Duodenal mucosa (tissue), 2 donors: ENCODE measurements at regions not wholly inside any gene's neighbourhood (a gene's known extent, or its start where the extent isn't known, plus 50 kb on each side); places are given as distances from the start of the nearest gene placed in this dataset.

Experiments
- H3K27ac ChIP-seq: one replicate; pipeline ENCODE4 v1.7.0; 2013; ENCODE audit warnings: low read depth, low read length
- H3K27me3 ChIP-seq, 2 donors: one replicate each; pipeline ENCODE4 v1.7.0; 2013; ENCODE audit warnings: low read length in 2 of 2, control low read depth in 1 of 2; ENCODE audit not compliant: insufficient read depth in 2 of 2, control insufficient read depth in 1 of 2
- H3K36me3 ChIP-seq, 2 donors: one replicate each; pipeline ENCODE4 v1.7.0; 2013; ENCODE audit warnings: low read length in 2 of 2, control low read depth in 1 of 2; ENCODE audit not compliant: insufficient read depth in 2 of 2, control insufficient read depth in 1 of 2
- H3K4me1 ChIP-seq, 2 donors: one replicate each; pipeline ENCODE4 v1.7.0; 2013; ENCODE audit warnings: low read length in 2 of 2, control low read depth in 1 of 2; ENCODE audit not compliant: insufficient read depth in 2 of 2, control insufficient read depth in 1 of 2
- H3K4me3 ChIP-seq, 2 donors: one replicate each; pipeline ENCODE4 v1.7.0; 2013; ENCODE audit warnings: low read length in 2 of 2, low read depth in 1 of 2
- H3K9ac ChIP-seq, 2 donors: one replicate each; pipeline ENCODE4 v1.7.0; 2013; ENCODE audit warnings: low read length in 2 of 2, low read depth in 1 of 2
- H3K9me3 ChIP-seq, 2 donors: one replicate each; pipeline ENCODE4 v1.7.0; 2013; ENCODE audit warnings: low read length in 2 of 2, control low read depth in 1 of 2; ENCODE audit not compliant: control insufficient read depth in 1 of 2

DNA sequence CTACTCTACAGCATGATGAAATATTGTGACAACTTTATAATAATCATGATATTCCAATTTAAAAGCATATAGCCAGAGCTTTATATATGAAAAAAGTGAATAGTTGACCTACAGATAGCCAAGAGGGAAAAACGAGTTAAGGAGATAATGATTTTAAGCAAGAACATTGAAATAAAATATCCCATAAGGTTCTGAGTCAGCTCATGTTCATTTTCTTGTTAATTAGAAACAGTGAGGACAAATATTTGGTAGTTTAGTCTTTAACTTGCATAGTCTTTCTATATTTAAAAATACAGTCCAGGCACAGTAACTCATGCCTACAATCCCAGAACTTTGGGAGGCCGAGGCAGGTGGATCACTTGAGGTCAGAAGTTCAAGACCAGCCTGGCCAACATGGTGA, 55.8 kb upstream of the CDH6 start:
- H3K9ac ChIP-seq, result no peak overlapping the region
- H3K27ac ChIP-seq, result no peak overlapping the region
- no peak overlapping the region for H3K4me3 ChIP-seq
- no peaks in the 10 kb centered on the region for H3K4me1 ChIP-seq
- H3K27me3 ChIP-seq, result no peaks in the 10 kb centered on the region
- no peaks in the 10 kb centered on the region for H3K9me3 ChIP-seq
- no peaks in the 10 kb centered on the region for H3K36me3 ChIP-seq

DNA sequence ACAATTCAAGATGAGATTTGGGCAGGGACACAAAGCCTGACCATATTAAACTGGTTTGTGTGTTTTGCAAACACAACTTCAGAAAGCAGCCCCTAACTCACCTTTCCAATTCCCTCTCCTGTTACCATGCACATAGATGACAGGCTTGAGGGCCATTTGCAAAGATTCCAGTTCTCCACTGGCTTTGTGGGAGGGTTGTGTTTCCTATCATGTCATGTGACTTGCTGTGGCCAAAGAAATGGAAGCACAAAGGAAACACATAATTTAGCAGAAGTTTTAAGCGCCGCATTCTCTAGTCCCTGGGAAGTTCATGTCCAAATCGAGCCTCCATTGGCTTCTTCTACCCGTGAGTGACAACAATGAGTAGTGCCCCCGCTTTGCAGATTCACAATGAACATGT, 57.9 kb upstream of the CDH6 start:
- H3K9me3 ChIP-seq, result no peaks in the 10 kb centered on the region
- H3K4me1 ChIP-seq, result no peaks in the 10 kb centered on the region
- H3K9ac ChIP-seq, result no peak overlapping the region
- H3K36me3 ChIP-seq, result no peaks in the 10 kb centered on the region
- H3K4me3 ChIP-seq, result no peak overlapping the region
- no peaks in the 10 kb centered on the region for H3K27me3 ChIP-seq
- H3K27ac ChIP-seq, result no peak overlapping the region

DNA sequence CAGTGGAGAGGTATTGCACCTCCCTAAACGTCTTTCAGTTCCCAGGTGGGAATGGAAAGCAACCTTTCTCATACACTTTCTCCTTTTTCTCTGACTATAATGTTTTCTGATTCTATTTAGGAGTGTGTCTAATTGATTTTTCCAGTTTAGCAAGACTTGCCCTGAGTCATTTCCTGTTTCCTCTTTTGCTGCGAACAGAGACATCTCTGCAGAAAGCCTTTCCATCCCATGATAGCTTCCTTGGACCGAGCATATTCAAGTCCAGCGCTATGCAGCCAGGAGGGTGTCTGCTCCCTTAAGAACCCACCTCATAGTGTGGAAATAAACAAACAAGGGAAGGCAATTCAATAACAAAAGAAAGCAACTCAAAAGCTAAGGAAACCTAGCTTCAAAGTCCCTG, 60.0 kb upstream of the CDH6 start:
- Histone ChIP-seq H3K4me3 (no peak overlapping the region), H3K36me3 (no peaks in the 10 kb centered on the region), H3K9ac (no peak overlapping the region), H3K27ac (no peak overlapping the region), H3K27me3 (no peaks in the 10 kb centered on the region), H3K4me1 (no peaks in the 10 kb centered on the region), H3K9me3 (no peaks in the 10 kb centered on the region)

DNA sequence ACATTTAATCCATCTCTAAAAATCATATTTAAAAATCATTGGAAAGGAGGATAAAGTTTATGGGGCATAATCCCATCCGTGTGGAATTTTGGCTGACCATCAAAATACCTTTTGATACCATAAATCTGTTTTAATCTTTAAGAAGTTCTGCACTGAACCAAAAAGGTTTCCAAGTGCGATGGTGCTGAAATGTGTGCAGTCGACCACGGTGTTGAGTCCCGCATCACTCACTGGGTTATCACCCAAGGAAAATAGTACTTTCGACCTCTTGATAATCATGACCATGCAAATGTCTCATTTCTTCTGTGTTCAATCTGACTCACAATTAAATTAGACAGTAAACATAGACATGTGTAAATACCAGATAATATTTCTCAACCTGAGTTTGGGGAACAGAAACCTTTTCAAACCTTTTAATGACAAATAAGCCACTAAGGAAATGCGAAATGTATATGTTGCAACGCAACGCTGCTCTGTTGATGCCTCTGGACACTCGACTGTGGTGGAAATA, 62.0 kb upstream of the CDH6 start:
- Histone ChIP-seq H3K36me3 (no peaks in the 10 kb centered on the region), H3K4me1 (no peaks in the 10 kb centered on the region), H3K27me3 (no peaks in the 10 kb centered on the region), H3K9me3 (no peaks in the 10 kb centered on the region), H3K4me3 (no peak overlapping the region), H3K27ac (no peak overlapping the region), H3K9ac (no peak overlapping the region)

DNA sequence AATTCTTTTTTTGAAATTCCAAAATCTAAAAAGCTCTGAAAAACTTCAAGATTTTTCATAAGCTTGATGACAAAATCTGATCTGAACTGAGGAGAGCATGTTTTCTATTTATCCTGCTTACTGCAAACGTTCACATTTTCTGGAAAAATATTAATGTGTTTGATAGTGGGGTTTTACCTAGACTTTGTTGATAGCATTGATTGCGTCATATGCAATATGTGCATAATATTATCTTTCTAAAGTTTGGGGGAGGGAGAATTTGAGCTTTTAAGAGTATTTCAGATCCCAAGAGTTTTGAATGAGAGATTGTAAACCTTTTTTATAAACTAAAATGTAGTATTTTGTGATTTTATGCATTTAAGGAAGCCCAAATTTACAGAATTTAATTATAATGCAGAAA, 62.8 kb upstream of the CDH6 start:
- Histone ChIP-seq H3K4me3 (no peak overlapping the region), H3K36me3 (no peaks in the 10 kb centered on the region), H3K4me1 (no peaks in the 10 kb centered on the region), H3K9ac (no peak overlapping the region), H3K27me3 (no peaks in the 10 kb centered on the region), H3K27ac (no peak overlapping the region), H3K9me3 (no peaks in the 10 kb centered on the region)

DNA sequence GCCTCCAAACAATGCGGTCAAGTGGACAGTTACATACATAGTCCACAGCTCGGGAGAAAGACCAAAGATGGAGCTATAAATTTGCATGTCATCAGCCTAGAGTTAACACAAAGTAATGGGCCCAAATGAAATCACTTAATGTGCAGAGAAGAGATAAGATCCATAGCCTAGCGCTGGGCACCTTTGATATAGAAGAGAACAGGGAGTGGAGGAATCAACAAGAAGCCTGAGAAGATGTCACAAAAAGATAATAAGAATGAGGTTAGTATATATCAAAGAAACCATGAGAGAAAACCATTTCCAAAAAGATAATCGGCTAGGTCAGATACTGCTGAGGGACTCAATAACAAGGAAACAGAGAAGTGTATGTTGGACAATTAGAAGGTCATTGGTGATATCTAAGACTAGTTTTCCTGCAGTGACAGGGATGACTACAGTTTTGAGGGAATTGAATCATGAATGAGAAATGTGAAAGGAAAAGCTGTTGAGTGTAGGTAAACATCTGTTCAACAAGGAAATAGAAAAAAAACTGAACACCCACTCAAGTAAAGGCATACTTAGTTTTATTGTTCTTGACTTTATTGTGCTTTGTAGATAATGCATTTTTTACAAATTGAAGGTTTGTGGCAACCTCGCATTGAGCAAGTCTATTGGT, 68.7 kb upstream of the CDH6 start:
- H3K4me1 ChIP-seq, result no peaks in the 10 kb centered on the region
- no peaks in the 10 kb centered on the region for H3K9me3 ChIP-seq
- H3K4me3 ChIP-seq, result no peak overlapping the region
- H3K36me3 ChIP-seq, result no peaks in the 10 kb centered on the region
- no peaks in the 10 kb centered on the region for H3K27me3 ChIP-seq
- H3K9ac ChIP-seq, result no peak overlapping the region
- H3K27ac ChIP-seq, result no peak overlapping the region

DNA sequence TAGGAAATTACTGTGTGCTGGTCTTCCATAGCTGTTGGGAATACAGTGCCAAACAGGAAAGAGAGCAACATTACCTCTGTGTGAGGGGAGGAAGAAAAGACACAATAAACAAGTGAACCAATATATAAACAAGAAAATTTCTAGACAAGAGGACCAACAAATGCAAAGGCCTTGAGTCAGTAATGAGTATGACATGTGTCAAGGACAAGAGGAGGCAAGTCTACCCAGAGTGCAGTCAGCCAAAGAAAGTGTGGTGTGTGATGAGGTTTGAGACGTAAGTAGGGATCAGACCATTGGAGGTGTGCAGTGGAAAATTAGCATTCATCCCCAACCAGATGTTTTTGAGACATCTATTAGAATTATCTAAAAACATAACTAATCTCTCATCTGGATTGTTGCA, 69.5 kb upstream of the CDH6 start:
- Histone ChIP-seq H3K27ac (no peak overlapping the region), H3K27me3 (no peaks in the 10 kb centered on the region), H3K4me1 (no peaks in the 10 kb centered on the region), H3K36me3 (no peaks in the 10 kb centered on the region), H3K4me3 (no peak overlapping the region), H3K9me3 (no peaks in the 10 kb centered on the region), H3K9ac (no peak overlapping the region)

DNA sequence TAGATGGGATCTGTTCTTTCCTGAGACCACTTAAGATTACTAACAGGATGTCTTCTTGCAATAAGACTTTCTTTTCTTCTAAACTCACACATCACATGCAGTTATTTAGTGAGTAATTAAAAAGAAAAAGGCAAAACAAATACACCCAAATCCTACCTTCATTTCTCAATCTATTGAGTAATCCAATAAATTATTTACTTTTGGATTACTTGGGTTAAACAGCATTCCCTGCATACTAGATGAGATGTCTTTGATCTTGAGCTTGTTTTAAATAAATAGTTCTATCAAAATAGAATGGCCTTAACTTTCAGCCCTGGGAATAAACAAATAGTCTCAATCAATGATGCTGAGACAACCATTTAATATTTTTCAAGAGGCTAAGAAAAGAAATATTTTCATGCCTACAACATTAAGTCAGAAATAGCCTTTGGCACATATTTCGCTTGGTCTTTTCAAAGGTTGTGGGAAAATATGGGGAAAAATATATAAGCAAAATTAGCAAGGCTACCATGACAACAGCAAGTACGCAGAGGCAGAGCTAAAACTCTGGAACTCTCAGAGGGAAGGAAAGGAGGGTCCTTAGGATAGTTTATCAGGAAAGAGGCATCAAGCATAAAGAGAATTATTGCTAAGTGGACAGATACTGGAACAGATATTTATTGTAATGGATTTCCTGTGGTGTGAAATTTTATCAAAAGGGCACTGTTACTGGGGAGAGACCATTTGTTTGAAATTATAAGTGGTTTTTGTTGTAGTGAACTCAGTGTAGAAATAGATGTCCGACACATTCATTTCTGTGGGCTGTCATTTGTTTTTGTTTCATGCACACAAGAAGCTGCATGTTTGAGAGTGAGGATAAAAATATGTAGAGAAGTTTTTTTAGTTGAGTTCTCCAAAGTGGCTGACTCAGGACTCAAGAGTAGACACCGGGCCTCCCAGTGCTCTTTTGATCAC, 70.2 kb upstream of the CDH6 start:
- Histone ChIP-seq H3K27me3 (no peaks in the 10 kb centered on the region), H3K27ac (no peak overlapping the region), H3K36me3 (no peaks in the 10 kb centered on the region), H3K4me3 (no peak overlapping the region), H3K4me1 (no peaks in the 10 kb centered on the region), H3K9ac (no peak overlapping the region), H3K9me3 (no peaks in the 10 kb centered on the region)

DNA sequence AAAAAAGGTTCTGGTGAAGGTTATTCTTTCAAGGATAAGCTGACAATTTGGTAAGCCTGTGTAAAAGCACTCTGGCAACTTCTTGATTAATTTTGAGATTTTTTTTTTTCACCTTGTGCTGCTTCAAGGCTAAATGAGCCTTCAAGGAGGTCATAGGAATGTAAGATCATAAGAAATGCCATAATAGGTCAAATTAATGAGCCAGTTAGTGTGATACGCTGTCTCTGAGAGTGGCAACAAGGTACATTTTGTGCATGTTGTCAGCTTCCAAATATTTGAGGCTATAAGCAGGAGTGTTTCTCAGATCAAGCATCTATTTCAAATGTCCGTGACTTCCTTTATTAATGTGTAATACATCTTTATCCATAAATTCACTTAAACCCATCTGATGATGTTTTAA, 72.3 kb upstream of the CDH6 start:
- Histone ChIP-seq H3K27ac (no peak overlapping the region), H3K4me3 (no peak overlapping the region), H3K27me3 (no peaks in the 10 kb centered on the region), H3K9ac (no peak overlapping the region), H3K36me3 (no peaks in the 10 kb centered on the region), H3K4me1 (no peaks in the 10 kb centered on the region), H3K9me3 (no peaks in the 10 kb centered on the region)

DNA sequence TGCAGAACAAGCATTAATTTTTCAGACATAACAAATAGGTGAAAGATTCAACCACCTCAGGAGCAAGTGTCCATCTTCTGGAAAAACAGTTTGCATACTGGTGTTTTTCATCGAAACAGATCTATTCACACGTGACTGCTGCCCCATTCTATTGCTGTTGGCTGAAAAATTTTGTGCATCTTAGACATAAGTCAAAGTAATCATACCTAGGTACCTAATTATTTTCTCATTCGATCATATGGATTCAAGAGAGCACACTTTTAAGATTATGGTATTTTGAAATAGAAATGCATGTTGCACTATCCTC, 72.9 kb upstream of the CDH6 start:
- Histone ChIP-seq H3K9ac (no peak overlapping the region), H3K4me3 (no peak overlapping the region)

More for the DNA sequence above, 72.9 kb upstream of the CDH6 start:
- H3K27me3 ChIP-seq, result no peaks in the 10 kb centered on the region
- no peaks in the 10 kb centered on the region for H3K4me1 ChIP-seq
- H3K27ac ChIP-seq, result no peak overlapping the region
- H3K9me3 ChIP-seq, result no peaks in the 10 kb centered on the region
- H3K36me3 ChIP-seq, result no peaks in the 10 kb centered on the region
